Liver (tissue), 8 donors: ENCODE measurements at regions not wholly inside any gene's neighbourhood (a gene's known extent, or its start where the extent isn't known, plus 50 kb on each side); places are given as distances from the start of the nearest gene placed in this dataset.

Experiments used
- DNase-seq: peaks from one replicate; pipeline ENCODE4 v3.0.0-alpha.2; 2017; ENCODE audit warnings: low spot score
- H3K27ac ChIP-seq, 2 donors: one replicate each; pipeline ENCODE4 v1.7.0; 2013; ENCODE audit warnings: inconsistent platforms in 2 of 2, low read length in 2 of 2, control low read depth in 1 of 2, low read depth in 1 of 2, mild to moderate bottlenecking in 1 of 2
- H3K27me3 ChIP-seq, 4 donors: one replicate each; pipeline versions ENCODE4 v1.6.1 to v1.7.0; 2013; ENCODE audit warnings: low read length in 3 of 4, inconsistent platforms in 1 of 4, mild to moderate bottlenecking in 1 of 4, moderate library complexity in 1 of 4; ENCODE audit not compliant: control insufficient read depth in 4 of 4, insufficient read depth in 4 of 4
- H3K36me3 ChIP-seq, 4 donors: one replicate each; pipeline versions ENCODE4 v1.6.1 to v1.7.0; 2013; ENCODE audit warnings: low read length in 3 of 4, mild to moderate bottlenecking in 3 of 4, low read depth in 1 of 4, moderate library complexity in 1 of 4; ENCODE audit not compliant: control insufficient read depth in 4 of 4, insufficient read depth in 3 of 4
- H3K4me1 ChIP-seq, 4 donors: one replicate each; pipeline versions ENCODE4 v1.6.1 to v1.7.0; 2013; ENCODE audit warnings: low read length in 3 of 4, mild to moderate bottlenecking in 3 of 4, moderate library complexity in 1 of 4; ENCODE audit not compliant: control insufficient read depth in 4 of 4, insufficient read depth in 4 of 4
- H3K4me3 ChIP-seq, 3 donors: one replicate each; pipeline versions ENCODE4 v1.6.1 to v1.7.0; 2013; ENCODE audit warnings: low read length in 3 of 3, control low read depth in 1 of 3, low read depth in 1 of 3, mild to moderate bottlenecking in 1 of 3
- H3K9ac ChIP-seq, 2 donors: one replicate each; pipeline ENCODE4 v1.7.0; 2013; ENCODE audit warnings: low read length in 2 of 2, mild to moderate bottlenecking in 2 of 2, moderate library complexity in 2 of 2, control low read depth in 1 of 2, low read depth in 1 of 2
- H3K9me3 ChIP-seq, 4 donors: one replicate each; pipeline versions ENCODE4 v1.6.1 to v1.7.0; 2013; ENCODE audit warnings: low read length in 3 of 4; ENCODE audit not compliant: control insufficient read depth in 4 of 4
- ATF3 ChIP-seq: IDR thresholded peaks from 2 replicates; pipeline ENCODE4 v1.6.1; 2016; ENCODE audit warnings: antibody characterized with exemption
- CTCF ChIP-seq: fragments of 150-350 bp; IDR thresholded peaks from 2 replicates; pipeline ENCODE4 v1.5.1; 2017; ENCODE audit warnings: improper control_type of control experiment, low read depth, low read length; ENCODE audit not compliant: missing input control
- EGR1 ChIP-seq, 2 donors: IDR thresholded peaks; 2 replicates each; pipeline ENCODE4 v1.6.1; 2016 to 2018; ENCODE audit warnings: antibody characterized with exemption in 2 of 2, low read depth in 2 of 2
- FOXA1 ChIP-seq: IDR thresholded peaks from 2 replicates; pipeline ENCODE4 v1.6.1; 2016; ENCODE audit warnings: antibody characterized with exemption
- FOXA2 ChIP-seq: IDR thresholded peaks from 2 replicates; pipeline ENCODE4 v1.6.1; 2016; ENCODE audit warnings: antibody characterized with exemption
- GABPA ChIP-seq, 2 donors: IDR thresholded peaks in 1 of 2; conservative IDR thresholded peaks in 1 of 2; 2 replicates each; pipeline ENCODE4 v1.6.1; 2016; ENCODE audit warnings: antibody characterized with exemption in 2 of 2, mild to moderate bottlenecking in 1 of 2, moderate library complexity in 1 of 2
- HNF4A ChIP-seq, 2 donors: conservative IDR thresholded peaks; 2 replicates each; pipeline ENCODE4 v1.6.1; 2016; ENCODE audit warnings: antibody characterized with exemption in 2 of 2, mild to moderate bottlenecking in 2 of 2
- JUND ChIP-seq, 2 donors: IDR thresholded peaks; 2 replicates each; pipeline ENCODE4 v1.6.1; 2016; ENCODE audit warnings: antibody characterized with exemption in 2 of 2
- MAX ChIP-seq: IDR thresholded peaks from 2 replicates; pipeline ENCODE4 v1.6.1; 2016; ENCODE audit warnings: antibody characterized with exemption
- NR2F2 ChIP-seq: IDR thresholded peaks from 2 replicates; pipeline ENCODE4 v1.6.1; 2016; ENCODE audit warnings: antibody characterized with exemption
- RAD21 ChIP-seq, 2 donors: IDR thresholded peaks; 2 replicates each; pipeline ENCODE4 v1.6.1; 2016; ENCODE audit warnings: antibody characterized with exemption in 2 of 2, mild to moderate bottlenecking in 2 of 2
- RXRA ChIP-seq, 2 donors: IDR thresholded peaks; 2 replicates each; pipeline ENCODE4 v1.6.1; 2017 to 2018; ENCODE audit warnings: antibody characterized with exemption in 2 of 2, mild to moderate bottlenecking in 1 of 2
- SP1 ChIP-seq: IDR thresholded peaks from 2 replicates; pipeline ENCODE4 v1.6.1; 2018; ENCODE audit warnings: antibody characterized with exemption, mild to moderate bottlenecking
- TAF1 ChIP-seq: conservative IDR thresholded peaks from 2 replicates; pipeline ENCODE4 v1.6.1; 2016; ENCODE audit warnings: antibody characterized with exemption, mild to moderate bottlenecking
- YY1 ChIP-seq: IDR thresholded peaks from 2 replicates; pipeline ENCODE4 v1.6.1; 2016; ENCODE audit warnings: antibody characterized with exemption, mild to moderate bottlenecking
- ZBTB33 ChIP-seq: IDR thresholded peaks from 2 replicates; pipeline ENCODE4 v1.6.1; 2016; ENCODE audit warnings: antibody characterized with exemption
- WGBS: extraction: QIAGEN DNeasy Blood & Tissue Kit; methylation state at CpG from one replicate; pipeline ENCODE4 v1.1.7; 2013; 5-methylcytosine and 5-hydroxymethylcytosine counted together
- donor health status: healthy.
- donor health status: healthy.
- donor health status: healthy.
- donor health status: healthy.
- donor health status: healthy.

- no peak for TF ChIP-seq ZBTB33
- TF ChIP-seq YY1: no peak
Observed at GRCh38 chr20:39795401-39796272, 833.5 kb downstream of the DHX35 start (continued).

- no peaks in the 10 kb centered on the region for H3K9me3 ChIP-seq
- TF ChIP-seq EGR1 (IDR thresholded peaks at IDR 0.05; ENCODE audit: low read depth in 2 of 2): no peak
- no peak for TF ChIP-seq TAF1
- no peak for TF ChIP-seq MAX
- TF ChIP-seq FOXA2: no peak
- no peak for TF ChIP-seq YY1
- no peak for TF ChIP-seq ATF3
- TF ChIP-seq CTCF: no peak
- TF ChIP-seq SP1: no peak
- no peak for TF ChIP-seq RXRA (IDR thresholded peaks at IDR 0.05)
- TF ChIP-seq FOXA1: no peak
- no peak for TF ChIP-seq HNF4A (conservative IDR thresholded peaks at IDR 0.05)
- TF ChIP-seq JUND (IDR thresholded peaks at IDR 0.05): no peak
- TF ChIP-seq GABPA (IDR thresholded peaks at IDR 0.05 in 1 of 2, conservative IDR thresholded peaks at IDR 0.05 in 1 of 2): no peak
- TF ChIP-seq NR2F2: no peak
- TF ChIP-seq RAD21 (IDR thresholded peaks at IDR 0.05): no peak
Observed at GRCh38 chr20:39792334-39792733, 830.2 kb downstream of the DHX35 start.

GRCh38 chr20:39789411-39789810, 827.3 kb downstream of the DHX35 start:
- Histone ChIP-seq H3K4me3 (no peak overlapping the region), H3K9me3 (no peaks in the 10 kb centered on the region), H3K4me1 (peaks cover 0 to 11% (median 4%) of the 10 kb centered on the region in 4 donors), H3K9ac (no peak overlapping the region), H3K27ac (no peak overlapping the region), H3K27me3 (no peaks in the 10 kb centered on the region), H3K36me3 (no peaks in the 10 kb centered on the region)
- WGBS: 91% methylated on average over 3 of the region's 3 CpGs
- DNase-seq: no peak
- TF ChIP-seq RXRA (IDR thresholded peaks at IDR 0.05) (no peak), GABPA (IDR thresholded peaks at IDR 0.05 in 1 of 2, conservative IDR thresholded peaks at IDR 0.05 in 1 of 2) (no peak), EGR1 (IDR thresholded peaks at IDR 0.05; ENCODE audit: low read depth in 2 of 2) (no peak), FOXA1 (no peak), YY1 (no peak), MAX (no peak)

More at GRCh38 chr20:39792334-39792733, 830.2 kb downstream of the DHX35 start:
- H3K9ac ChIP-seq: no peak overlapping the region
- H3K36me3 ChIP-seq: no peaks in the 10 kb centered on the region
- H3K4me3 ChIP-seq: no peak overlapping the region
- H3K27ac ChIP-seq: no peak overlapping the region
- H3K4me1 ChIP-seq: peaks cover 0 to 2% (median 0%) of the 10 kb centered on the region in 4 donors
- no peaks in the 10 kb centered on the region for H3K27me3 ChIP-seq
- no peak for DNase-seq
